ENCODE measurements at regions not wholly inside any gene's neighbourhood (a gene's known extent, or its start where the extent isn't known, plus 50 kb on each side); places are given as distances from the start of the nearest gene placed in this dataset.

GRCh38 chr13:29959086-29959485 is 108.7 kb upstream of the UBL3 start:
- intact Hi-C loops (cut with micrococcal nuclease): no loop called here
- no peak overlapping the region for H3K27ac Mint-ChIP-seq
- Histone ChIP-seq H3K4me3 (ENCODE audit: control extremely low read depth in 1 of 5, extremely low read depth in 1 of 5, insufficient read depth in 1 of 5, low read depth in 2 of 5, low read length in 4 of 5) (no peak overlapping the region), H3K27ac (ENCODE audit: low read length in 2 of 2) (no peak overlapping the region), H3K9ac (ENCODE audit: low read length) (no peak overlapping the region), H2AFZ (ENCODE audit: insufficient read depth, low read depth, low read length, poor library complexity, severe bottlenecking) (no peak overlapping the region), H4K20me1 (ENCODE audit: control insufficient read depth, insufficient read depth, low read length, poor library complexity, severe bottlenecking) (no peaks in the 10 kb centered on the region), H3K36me3 (replicated peaks in 1 of 2; ENCODE audit: control extremely low read depth in 1 of 2, control insufficient read depth in 1 of 2, extremely low read depth in 1 of 2, insufficient read depth in 2 of 2, low read length in 1 of 2) (no peaks in the 10 kb centered on the region), H3K4me2 (replicated peaks; ENCODE audit: low read depth, low read length, poor library complexity, severe bottlenecking) (no peak overlapping the region), H3K4me1 (ENCODE audit: control insufficient read depth in 2 of 2, insufficient read depth in 2 of 2, low read length in 2 of 2) (peaks cover 6 to 7% of the 10 kb centered on the region in 2 donors), H3K9me3 (ENCODE audit: control extremely low read depth in 1 of 3, control insufficient read depth in 2 of 3, insufficient read depth in 1 of 3, low read length in 2 of 3) (no peaks in the 10 kb centered on the region), H3K27me3 (replicated peaks in 1 of 4; ENCODE audit: control extremely low read depth in 1 of 4, control insufficient read depth in 3 of 4, insufficient read depth in 4 of 4, low read length in 3 of 4) (no peaks in the 10 kb centered on the region), H3K79me2 (ENCODE audit: control insufficient read depth, insufficient read depth, low read length) (no peaks in the 10 kb centered on the region)
- TF ChIP-seq EZH2 (IDR thresholded peaks at IDR 0.05; ENCODE audit: borderline replicate concordance, insufficient read depth, low read depth, low read length, poor library complexity, severe bottlenecking) (no peak), CTCF (IDR thresholded peaks at IDR 0.05) (no peak)
- H3K4me3 Mint-ChIP-seq: no peak overlapping the region
- H3K9me3 Mint-ChIP-seq (ENCODE audit: insufficient read depth): no peaks in the 10 kb centered on the region
- DNase-seq: no peak
- ATAC-seq (ENCODE audit: low read depth): no peak
- ChIA-PET POLR2A (no interaction called here), CTCF (no interaction called here)
- H3K27me3 Mint-ChIP-seq: peaks cover 5% of the 10 kb centered on the region
- WGBS (ENCODE audit: insufficient coverage): no CpG with 5 or more reads among the region's 1 CpG
- H3K4me1 Mint-ChIP-seq: peaks cover 6% of the 10 kb centered on the region

GRCh38 chr13:29958476-29958875 is 108.1 kb upstream of the UBL3 start:
- ATAC-seq (ENCODE audit: low read depth) (no peak), DNase-seq (no peak)
- intact Hi-C loops (cut with micrococcal nuclease): no loop called here
- H3K4me3 Mint-ChIP-seq: no peak overlapping the region
- ChIA-PET POLR2A (no interaction called here), CTCF (no interaction called here)
- H3K9me3 ChIP-seq (ENCODE audit: control extremely low read depth in 1 of 3, control insufficient read depth in 2 of 3, insufficient read depth in 1 of 3, low read length in 2 of 3): no peaks in the 10 kb centered on the region
- H3K27ac Mint-ChIP-seq: no peak overlapping the region
- no peak overlapping the region for H3K4me3 ChIP-seq (ENCODE audit: control extremely low read depth in 1 of 5, extremely low read depth in 1 of 5, insufficient read depth in 1 of 5, low read depth in 2 of 5, low read length in 4 of 5)
- no peaks in the 10 kb centered on the region for H3K36me3 ChIP-seq (replicated peaks in 1 of 2; ENCODE audit: control extremely low read depth in 1 of 2, control insufficient read depth in 1 of 2, extremely low read depth in 1 of 2, insufficient read depth in 2 of 2, low read length in 1 of 2)
- peaks cover 5% of the 10 kb centered on the region for H3K27me3 Mint-ChIP-seq
- peaks cover 11% of the 10 kb centered on the region for H3K4me1 Mint-ChIP-seq
- H3K9me3 Mint-ChIP-seq (ENCODE audit: insufficient read depth): no peaks in the 10 kb centered on the region
- 92% methylated on average over 2 of the region's 3 CpGs for WGBS (ENCODE audit: insufficient coverage)
- no peak overlapping the region for H3K9ac ChIP-seq (ENCODE audit: low read length)
- no peak overlapping the region for H2AFZ ChIP-seq (ENCODE audit: insufficient read depth, low read depth, low read length, poor library complexity, severe bottlenecking)
- H3K79me2 ChIP-seq (ENCODE audit: control insufficient read depth, insufficient read depth, low read length): no peaks in the 10 kb centered on the region
- no peak overlapping the region for H3K4me2 ChIP-seq (replicated peaks; ENCODE audit: low read depth, low read length, poor library complexity, severe bottlenecking)
- no peaks in the 10 kb centered on the region for H3K27me3 ChIP-seq (replicated peaks in 1 of 4; ENCODE audit: control extremely low read depth in 1 of 4, control insufficient read depth in 3 of 4, insufficient read depth in 4 of 4, low read length in 3 of 4)
- TF ChIP-seq CTCF (IDR thresholded peaks at IDR 0.05) (no peak), EZH2 (IDR thresholded peaks at IDR 0.05; ENCODE audit: borderline replicate concordance, insufficient read depth, low read depth, low read length, poor library complexity, severe bottlenecking) (no peak)
- peaks cover 12 to 13% of the 10 kb centered on the region in 2 donors for H3K4me1 ChIP-seq (ENCODE audit: control insufficient read depth in 2 of 2, insufficient read depth in 2 of 2, low read length in 2 of 2)
- no peak overlapping the region for H3K27ac ChIP-seq (ENCODE audit: low read length in 2 of 2)
- no peaks in the 10 kb centered on the region for H4K20me1 ChIP-seq (ENCODE audit: control insufficient read depth, insufficient read depth, low read length, poor library complexity, severe bottlenecking)

Measured in B cell (primary cell).